ENCODE measurements at regions not wholly inside any gene's neighbourhood (a gene's known extent, or its start where the extent isn't known, plus 50 kb on each side); places are given as distances from the start of the nearest gene placed in this dataset.
"Not testable (repeated sequence)": the region's sequence is repeated elsewhere in the genome, so short reads cannot be mapped to it uniquely, and the experiment has no call there.

DNA sequence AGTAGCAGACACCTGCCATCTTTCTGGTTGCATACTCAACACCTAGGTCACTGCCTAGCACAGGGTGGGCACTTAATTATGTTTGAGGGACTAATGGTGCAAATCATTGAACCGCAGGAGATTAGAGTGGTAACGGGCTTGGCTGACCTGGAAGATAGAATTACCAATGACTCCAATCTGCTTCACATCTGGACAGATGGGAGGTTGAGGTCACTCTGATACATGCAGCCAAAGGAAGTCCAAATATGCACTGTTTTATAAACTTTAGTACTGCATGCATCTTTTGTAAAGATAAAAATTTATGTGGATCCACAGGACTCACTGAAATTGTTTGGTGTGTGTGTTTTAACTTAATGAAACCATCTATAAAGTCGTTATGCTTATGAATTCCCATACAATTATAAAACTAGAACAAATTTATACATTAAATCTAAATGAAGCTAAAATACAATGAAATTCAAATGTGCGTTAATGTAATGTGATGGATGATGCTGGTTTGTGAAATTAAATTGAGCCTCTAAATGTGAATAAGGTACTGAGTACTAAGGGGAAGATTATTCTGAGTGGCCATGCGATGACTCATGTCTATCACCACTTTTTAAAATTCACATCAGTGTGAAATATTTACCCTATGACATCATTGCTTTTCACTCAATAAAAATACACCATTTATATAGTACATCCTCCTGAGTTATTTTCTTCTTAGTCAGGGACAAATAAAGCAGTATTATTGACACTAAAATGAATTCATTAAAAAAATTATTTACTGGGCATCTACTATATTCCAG lies 224.7 kb upstream of the FAM78B start:
- DNase-seq, result no peak

DNA sequence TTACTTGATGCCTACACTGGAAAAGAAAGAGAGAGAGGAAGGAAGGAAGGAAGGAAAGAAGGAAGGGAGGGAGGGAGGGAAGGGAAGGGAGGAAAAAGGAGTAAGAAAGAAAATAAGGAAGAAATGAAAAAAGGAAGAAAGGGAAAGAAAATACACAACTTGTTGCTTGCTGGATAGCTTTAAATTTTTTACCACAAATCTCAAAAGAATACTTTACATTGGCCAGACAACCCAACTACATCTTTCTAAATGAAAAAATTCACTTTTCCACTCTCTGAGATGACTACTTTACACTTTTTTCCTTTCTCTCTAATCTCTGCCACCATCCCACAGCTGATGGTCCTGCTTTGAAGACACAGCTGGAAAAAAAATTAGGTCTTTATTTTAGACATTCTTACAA lies 228.9 kb upstream of the FAM78B start:
- no peak for DNase-seq

DNA sequence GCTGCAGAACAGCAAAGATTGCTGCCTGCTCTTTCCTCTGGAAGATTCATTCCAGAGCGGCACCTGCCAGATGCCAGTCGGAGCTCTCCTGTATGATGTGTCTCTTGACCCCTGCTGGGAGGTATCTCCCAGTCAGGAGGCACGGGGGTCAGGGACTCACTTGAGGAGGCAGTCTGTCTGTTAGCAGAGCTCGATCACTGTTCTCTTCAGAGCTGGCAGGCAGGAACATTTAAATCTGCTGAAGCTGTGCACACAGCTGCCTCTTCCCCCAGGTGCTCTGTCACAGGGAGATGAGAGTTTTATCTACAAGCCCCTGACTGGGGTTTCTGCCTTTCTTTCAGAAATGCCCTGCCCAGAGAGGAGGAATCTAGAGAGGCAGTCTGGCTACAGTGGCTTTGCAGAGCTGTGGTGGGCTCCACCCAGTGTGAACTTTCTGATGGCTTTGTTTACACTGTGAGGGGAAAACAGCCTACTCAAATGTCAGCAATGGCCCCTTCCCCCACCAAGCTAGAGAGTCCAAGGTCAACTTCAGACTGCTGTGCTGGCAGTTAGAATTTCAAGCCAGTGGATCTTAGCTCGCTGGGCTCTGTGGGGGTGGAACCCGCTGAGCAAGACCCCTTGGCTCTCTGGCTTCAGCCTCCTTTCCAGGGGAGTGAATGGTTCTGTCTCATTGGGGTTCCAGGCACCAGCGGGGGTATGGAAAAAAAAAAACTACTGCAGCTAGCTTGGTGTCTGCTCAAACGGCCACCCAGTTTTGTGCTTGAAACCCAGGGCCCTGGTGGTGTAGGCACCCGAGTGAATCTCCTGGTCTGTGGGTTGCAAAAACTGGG lies 242.7 kb upstream of the FAM78B start:
- not testable (repeated sequence) for DNase-seq

DNA sequence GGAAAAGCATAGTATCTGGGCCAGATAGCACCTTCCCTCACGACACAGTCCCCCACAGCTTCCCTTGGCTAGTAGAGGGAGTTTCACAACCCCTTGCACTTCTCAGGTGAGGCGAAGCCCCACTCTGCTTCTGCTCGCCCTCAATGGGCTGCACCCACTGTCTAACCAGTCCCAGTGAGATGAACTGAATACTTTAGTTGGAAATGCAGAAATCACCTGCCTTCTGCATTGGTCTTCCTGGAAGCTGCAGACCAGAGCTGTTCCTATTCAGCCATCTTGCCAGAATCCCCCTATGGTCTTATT lies 243.2 kb upstream of the FAM78B start:
- no peak for DNase-seq

DNA sequence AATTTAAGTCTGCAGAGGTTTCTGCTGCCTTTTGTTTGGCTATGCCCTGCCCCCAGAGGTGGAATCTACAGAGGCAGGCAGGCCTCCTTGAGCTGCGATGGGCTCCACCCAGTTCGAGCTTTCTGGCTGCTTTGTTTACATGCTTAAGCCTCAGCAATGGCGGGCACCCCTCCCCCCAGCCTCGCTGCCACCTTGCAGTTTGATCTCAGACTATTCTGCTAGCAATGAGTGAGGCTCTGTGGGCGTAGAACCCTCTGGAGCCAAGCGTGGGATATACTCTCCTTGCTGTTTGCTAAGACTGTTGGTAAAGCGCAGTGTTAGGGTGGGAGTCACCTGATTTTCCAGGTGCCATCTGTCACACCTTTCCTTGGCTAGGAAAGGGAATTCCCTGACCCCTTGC lies 250.0 kb upstream of the FAM78B start:
- DNase-seq, result not testable (repeated sequence)

DNA sequence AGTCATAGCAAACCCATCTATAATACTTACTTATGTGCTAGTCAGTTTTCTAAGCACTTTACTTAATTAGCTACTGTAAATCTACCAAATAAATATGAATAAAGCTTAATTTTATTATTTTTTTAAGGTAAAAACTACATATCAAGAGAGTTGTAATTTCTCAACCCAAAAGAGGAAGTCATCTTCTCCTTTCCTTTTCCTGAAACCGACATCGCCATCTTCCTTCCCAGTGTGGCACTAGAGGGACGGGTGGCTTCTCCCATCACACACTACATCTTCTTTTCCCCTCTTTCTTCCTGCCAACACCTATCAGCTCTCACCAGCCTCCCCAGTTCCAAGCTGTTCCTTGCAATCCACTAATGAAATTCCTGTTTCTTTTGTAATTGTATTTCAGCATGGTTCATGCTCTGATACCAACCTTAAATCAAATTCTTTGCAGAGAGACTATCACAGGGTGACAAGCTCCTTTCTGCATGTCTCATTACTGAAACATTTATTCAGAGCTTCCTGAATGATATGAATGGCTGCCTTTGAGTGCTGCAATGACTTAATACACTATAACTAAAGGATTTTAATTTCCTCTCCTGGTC lies 251.6 kb upstream of the FAM78B start:
- no peak for DNase-seq

DNA sequence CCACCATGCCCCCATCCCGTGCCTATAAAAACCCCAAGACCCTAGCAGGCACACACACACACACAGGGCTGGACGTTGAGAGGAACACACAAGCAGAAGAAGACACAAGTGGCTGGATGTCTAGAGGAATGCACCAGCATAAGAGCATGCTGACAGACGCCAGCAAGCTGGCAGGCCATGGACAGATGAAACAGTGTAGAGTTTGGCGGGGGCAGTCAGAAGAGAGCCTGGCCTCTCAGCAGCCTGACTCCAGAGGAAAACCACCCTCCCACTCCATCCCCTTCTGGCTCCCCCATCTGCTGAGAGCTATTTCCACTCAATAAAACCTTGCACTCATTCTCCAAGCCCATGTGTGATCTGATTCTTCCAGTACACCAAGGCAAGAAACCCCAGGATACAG lies 255.8 kb upstream of the FAM78B start:
- DNase-seq, result not testable (repeated sequence)

DNA sequence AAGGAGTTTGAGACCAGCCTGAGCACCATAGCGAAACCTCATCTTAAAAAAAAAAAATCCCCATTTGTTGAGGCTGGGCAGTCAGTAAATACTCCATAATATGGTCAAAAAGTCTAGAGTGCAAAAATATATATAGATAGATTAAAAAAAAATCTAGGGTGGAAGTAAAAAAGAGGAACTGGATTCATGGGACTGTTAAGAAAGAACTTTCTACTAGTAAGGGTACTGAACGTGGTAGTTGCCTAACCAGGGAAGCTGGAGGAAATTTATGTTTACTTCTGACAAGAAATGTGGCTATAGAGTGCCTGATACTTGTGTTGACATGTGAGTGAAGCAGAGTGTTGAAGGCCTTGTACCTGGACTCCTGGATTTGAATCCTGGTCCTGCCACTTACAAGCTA lies 265.9 kb upstream of the FAM78B start:
- DNase-seq, result no peak

DNA sequence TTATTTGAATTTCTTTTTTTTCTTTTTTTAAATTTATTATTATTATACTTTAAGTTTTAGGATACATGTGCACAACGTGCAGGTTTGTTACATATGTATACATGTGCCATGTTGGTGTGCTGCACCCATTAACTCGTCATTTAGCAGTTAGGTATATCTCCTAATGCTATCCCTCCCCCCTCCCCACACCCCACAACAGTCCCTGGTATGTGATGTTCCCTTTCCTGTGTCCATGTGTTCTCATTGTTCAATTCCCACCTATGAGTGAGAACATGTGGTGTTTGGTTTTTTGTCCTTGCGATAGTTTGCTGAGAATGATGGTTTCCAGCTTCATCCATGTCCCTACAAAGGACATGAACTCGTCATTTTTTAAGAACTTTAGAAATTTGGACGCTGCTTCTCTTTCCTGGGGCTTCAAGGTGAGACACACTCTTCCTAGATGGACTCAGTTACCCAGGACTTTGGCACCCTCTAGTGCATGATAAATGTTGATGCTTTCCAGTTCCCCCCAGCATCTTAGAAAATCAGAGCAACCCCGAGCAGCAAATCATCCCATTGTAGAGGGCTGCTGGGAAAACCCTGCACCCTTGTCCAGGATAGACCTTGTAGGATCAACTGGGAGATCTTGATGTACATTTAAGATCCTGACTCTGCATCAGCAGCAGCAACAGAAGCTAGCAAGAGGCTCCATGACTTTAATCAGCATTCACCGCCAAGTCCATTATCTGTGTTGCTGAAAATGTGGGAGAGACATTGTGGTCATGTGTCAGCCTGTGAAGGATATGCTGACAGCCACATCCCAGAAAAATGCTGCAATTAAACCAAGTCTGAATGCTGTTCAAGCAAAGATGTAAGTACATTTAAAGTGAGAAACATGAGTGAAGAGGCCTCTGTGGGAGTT lies 266.9 kb upstream of the FAM78B start:
- not testable (repeated sequence) for DNase-seq

DNA sequence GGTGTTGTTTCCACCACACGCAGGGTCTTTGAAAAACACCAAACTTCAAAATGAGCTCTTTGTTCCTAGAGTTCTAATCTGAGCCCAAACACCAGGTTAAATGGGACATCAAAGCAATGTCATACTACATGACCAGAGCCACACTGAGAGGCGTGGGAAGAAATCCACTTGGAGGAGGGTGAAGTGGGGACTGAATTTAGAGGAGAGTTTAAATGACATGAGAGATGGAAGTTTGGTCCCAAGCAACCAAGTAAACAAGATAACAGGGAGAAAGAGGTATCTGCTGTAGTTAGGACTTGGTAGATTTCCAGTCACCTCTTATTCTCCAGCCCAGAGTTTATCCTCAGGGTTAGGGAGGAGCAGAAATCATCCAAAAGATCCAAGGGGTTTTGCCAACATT lies 290.9 kb upstream of the FAM78B start:
- DNase-seq, result no peak

DNA sequence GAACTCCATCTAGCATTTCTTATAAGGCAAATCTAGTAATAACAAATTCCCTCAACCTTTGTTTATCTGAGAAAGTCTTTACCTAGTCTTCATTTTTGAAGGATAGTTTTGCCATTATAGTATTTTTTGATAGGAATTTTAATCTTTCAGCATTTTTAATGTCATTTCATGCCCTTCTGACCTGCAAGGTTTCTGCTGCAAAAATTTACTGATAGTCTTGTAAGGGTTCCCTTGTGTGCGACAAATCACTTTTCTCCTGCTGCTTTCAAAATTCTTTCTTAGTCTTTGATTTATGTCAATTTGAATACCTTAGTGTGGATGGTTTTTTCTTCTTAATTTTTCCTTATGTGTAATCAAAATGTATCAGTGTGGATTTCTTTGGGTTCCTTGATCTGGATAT lies 297.5 kb upstream of the FAM78B start:
- DNase-seq, result no peak

DNA sequence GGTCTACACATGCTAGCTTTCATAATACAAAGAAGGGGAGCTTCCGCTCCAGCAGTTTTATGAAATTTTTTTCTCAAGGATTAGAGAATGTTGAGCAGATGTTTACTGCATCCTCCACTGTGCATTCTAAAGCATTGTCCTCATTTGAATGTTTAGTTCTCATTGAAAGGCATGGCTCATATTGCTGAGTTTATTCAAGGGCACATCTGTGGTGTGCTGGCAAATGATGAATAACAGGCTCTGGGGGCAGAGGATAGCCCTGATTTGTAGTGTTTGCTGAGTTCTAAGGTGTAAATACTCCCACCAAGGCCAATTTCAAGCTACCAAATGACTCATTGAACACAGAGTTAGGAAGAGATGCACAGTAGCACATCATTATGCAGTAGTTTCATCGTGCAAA lies 303.2 kb upstream of the FAM78B start:
- DNase-seq, result no peak

DNA sequence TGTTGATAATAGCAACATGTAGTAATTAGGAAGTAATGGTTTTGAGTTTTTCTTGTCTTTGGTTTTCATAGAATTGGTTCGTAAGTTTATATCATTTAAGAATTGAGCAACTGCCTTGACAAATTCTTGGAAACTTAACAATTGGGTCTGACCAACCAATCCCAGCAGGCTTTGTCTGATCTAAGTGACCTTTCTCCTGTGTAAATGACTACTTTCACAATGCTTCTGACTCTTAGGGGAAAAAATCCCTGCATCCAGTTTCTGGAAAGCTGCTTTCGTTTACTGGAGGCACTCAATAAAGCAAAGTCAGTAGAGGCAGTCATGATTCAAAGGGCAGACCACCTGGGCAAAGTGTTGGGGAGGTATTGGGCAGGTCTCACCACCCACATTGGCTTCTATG lies 303.6 kb upstream of the FAM78B start:
- no peak for DNase-seq

DNA sequence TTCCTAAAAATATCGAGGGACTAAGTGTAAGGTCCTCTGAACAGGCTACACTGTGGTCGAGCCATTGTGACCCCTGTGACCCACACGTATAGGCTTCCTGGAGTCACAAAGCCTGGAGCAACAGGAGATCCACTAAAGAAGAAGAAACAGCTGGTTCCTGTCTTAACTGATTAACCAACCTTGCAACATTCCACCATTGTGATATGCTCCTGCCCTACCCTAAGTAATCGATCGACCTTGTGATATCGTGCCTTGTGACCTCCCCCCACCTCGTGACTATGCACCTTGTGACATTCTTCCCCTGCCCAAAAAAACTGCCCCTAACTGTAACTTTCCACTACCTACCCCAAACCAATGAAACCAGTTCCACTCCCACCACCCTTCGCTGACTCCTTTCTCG lies 304.6 kb upstream of the FAM78B start:
- no peak for DNase-seq

DNA sequence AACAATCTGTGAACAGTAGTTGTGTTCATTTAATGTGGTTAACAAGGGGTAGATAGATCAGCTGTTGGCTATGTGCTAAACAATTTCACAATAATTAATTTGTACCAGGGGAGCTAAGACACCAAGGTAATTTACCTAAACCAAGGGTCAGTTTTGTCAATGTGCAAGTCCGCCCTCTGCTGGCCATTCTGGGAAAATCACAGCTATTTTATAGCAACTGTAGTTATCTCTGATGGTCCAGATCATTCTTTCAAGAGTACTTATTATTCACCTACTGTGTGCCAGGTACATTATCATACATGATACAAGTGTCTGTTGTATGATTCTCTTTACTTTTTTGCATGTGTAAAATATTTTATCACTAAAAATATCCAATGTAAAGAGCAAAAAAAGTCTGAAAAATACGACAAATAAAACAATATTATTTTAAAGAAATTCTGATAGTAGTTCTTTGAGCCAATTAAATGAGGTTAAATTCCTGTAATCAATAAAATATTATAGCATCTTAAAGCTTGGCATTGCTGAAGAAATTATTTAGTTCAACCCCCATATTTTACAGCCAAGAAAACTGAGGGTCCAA lies 312.3 kb upstream of the FAM78B start:
- peak; percentile 5 for DNase-seq

DNA sequence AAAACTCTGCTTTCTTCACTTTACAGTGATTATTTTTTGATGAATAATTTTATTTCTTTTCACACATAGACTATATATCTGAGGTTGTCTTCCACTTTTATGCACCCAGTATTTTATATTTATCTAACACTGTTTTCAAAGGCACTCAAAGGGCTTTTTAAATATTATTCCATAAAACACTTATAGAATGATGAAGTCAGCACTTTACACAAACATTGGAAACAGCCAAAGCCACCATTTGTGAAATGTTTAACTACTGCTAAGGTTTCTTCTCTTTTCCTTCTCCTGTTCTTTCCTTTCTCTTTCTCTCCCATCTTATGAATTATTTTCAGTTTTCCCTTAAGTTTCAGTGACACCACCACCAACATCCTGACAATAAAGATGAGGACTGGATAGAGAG lies 317.7 kb upstream of the FAM78B start:
- no peak for DNase-seq

DNA sequence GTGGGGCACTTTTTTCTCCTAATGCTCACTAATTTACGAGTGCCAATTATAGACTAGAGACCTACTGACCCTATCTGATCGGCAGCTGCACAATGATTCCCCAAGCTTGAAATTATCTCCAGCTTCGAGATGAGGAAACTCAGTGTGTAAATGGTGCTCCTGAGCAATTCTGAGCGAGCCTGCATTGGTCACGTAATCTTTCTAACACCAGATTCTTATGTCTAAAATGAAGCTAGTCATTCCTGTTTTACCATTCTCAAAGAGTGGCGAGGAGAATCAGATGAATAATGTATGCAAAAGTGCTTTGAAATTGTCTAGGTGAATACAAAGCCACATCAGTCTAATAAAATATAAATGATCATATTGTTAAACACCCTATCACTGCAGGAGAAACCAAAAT lies 318.1 kb upstream of the FAM78B start:
- no peak for DNase-seq

DNA sequence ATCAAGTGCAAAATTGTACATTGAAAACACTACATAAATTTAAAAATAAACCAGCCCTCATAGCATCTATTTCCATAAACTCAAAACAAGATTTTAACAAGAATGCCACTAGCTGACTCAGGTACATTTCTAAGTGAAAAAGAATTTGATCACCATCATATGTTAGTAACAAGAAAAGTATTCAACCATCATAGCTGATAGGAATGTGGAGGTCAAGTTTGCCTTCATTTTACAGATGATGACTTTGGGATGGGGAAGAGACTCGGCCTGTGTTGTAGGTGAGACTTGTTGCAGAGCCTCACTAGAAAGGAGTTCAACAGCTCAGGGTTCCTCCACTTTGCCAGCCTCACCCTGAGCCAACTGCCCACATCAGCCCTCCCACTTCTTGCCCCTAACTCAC lies 318.8 kb upstream of the FAM78B start:
- DNase-seq, result no peak

DNA sequence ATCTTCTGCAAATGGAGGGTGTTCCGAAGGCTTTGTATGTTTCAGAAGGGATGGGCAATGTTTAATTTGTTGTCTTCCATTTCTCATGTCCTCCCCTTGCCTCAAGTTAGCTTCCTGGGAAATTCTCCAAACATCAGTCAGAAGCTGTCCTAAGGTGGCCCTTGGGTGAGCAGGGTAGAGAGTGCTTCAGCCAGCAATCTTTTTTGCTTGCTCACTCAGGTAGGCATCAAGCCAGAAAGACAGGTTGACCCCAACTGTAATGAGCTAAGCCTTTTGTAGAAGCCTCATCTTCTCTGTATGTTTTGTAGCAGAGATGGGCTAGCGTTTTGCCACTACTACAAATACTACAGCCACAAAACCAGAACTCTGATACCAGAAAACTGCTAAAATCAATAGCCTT lies 321.5 kb upstream of the FAM78B start:
- no peak for DNase-seq

DNA sequence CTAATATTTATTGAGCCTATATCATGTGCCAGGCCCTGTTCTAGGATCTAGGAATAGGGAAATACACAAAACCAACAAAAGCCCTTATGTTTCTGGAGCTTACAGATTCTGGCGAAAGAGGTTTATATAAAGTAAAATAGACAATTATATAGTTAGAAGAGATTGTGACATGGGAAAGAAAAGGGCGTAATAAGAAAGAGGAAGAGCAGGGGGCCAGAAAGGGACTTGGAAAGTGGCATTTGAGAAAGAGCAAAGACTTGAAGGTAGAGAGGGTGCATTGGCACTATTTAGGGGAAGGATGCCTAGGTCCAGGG lies 322.5 kb upstream of the FAM78B start:
- no peak for DNase-seq

DNA sequence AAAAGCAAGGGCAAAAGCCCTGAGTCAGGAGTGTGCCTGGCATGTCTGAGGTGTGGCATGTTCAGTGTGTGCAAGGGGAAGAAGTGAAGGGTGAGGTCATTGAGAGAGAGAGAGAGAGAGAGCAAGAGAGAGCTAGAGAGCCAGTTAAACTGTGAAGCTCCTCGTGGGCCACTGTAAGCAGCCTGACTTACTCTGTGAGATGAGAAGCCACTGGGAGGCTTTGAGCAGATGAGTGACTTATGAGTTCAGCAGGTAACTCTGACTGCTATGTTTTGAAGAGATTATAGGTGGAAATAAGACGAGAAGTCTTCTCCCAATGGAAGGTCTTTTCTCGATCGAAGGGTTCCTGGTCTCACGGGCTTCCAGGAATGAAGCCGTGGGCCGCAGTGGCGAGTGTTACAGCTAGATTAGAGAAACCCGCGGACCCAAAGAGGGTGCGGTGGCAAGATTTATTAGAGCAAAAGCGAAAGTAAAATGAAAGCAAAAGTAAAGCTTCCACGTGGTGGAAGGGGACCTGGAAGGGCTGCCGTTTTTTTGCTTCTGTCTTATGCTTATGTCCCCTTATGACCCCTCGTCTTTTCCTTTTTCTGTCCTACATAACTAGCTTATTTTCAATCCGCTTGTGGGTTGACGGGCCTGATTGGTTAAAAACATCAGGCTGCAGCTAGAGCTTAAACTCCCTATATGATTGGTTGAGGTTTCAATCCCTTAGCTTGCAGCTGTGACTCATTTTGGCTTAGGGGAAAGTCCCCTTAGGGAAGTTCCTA lies 323.1 kb upstream of the FAM78B start:
- no peak for DNase-seq

DNA sequence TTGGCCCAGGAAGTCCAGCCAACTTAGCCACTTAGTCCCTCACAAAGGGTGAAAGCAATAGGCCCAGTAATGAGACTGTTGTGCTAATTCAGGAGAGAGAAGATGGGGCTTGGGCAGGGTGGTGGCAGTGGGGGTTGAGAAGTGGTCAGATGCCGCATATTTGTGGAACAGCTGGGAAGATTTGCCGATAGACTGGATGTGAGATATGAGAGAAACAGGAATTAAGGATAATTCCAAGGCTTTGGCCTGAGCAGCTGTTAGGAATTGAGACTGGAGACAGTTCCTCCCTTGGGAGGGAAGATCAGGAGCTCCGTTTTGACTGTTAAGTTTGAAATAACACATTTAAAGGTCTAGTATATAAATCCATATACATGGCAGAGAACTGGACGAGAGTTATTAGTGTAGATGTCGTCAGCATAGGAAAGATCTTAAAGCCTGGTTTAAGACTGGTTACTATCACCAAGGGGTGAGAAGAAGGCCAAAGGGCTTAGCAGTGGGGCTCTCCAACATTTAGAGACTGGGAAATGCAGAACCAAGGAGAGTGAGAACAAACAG lies 323.7 kb upstream of the FAM78B start:
- DNase-seq, result no peak
